Right forelimb (tissue), 1 donor: ENCODE measurements at regions not wholly inside any gene's neighbourhood (a gene's known extent, or its start where the extent isn't known, plus 50 kb on each side); places are given as distances from the start of the nearest gene placed in this dataset.

Experiments
- DNase-seq: peaks from one replicate; pipeline ENCODE4 v3.0.0-alpha.2; 2018

- DNase-seq: no peak
These were observed 62.8 kb upstream of the BCAR3 start for GRCh38 chr1:93744299-93744988.

DNA sequence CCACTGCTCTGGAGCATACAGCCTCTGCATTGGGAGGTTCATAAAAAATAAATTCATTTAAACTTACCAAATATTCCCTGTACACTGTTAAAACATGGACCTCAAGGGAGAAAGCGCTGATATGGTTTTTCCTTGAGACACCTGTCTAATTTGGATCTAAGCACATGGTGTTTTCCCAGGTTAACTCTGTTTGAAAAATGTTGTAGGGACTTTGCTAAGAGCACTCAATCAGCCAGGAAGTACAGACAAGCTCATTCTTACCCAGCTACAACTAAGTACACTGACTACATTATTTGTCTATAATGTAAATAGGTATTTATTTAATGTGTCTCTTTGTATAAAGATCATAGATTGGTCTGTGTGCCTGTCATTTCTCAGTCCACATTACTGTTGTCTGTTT lies 61.8 kb upstream of the BCAR3 start:
- no peak for DNase-seq

- no peak for DNase-seq
These were observed 59.0 kb upstream of the BCAR3 start for GRCh38 chr1:93740601-93741031.

DNA sequence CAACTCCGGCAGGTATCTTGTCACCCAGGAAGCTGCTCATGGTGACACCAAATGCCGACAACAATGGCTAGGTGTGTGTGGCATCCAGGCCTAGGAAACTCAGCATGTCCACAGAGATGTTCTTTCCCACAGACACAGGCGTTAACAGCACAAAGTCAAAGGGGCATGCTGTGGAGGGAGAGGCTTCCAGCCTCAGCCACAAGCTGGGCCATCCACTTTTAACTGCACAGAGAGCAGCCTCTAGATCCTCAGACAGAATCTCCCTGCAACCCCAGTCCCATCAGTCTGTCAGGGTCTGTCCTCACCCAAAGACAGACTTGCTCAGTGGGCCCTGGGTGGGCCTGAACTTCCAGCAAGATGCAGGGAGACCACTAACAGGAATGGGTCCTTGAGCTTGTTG lies 58.5 kb upstream of the BCAR3 start:
- DNase-seq: no peak

GRCh38 chr1:93739472-93739871 lies 57.8 kb upstream of the BCAR3 start:
- DNase-seq: no peak

DNA sequence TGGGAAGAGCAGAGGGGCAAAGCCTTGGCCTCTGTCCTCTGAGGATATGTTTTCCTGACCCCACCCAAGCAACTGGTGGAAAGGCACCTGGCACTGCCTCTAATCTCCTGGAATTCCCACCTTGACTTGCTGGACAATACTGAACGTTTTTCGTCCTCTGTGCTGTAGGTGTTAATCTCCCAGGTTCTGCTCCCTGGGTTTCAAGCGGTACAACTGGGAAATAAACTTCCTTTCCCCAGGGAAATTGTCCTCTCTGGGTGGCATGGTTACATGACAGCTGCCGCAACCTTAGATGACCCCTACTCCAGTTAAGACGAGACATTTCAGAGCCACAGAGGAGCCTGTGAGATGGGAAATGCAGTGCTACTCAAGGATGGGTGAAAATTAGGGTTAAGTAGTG lies 57.3 kb upstream of the BCAR3 start:
- no peak for DNase-seq

DNA sequence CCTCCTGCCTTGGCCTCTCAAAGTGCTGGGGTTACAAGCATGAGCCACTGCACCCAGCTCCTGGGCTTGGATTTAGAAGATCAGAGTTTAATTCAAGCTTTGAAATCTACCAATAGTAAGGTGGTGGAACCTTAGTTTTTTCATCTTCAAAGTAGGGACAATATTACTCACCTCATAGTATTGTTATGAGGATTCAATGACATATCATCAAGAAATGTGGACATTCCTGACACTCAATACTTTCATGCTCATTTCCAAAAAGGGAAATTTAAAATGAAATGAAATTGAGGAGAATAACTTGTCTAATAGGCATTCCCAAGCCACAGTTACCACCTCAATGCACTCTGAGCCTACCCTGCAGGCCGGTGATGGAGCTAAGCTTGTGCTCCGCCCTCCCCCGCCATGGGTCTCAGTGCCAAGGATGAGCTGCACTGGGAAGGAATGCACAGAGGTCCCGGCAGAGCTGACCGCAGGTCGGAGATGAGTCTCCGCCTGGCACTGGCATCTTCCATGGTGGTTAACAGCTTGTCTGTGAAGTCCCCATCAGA lies 56.5 kb upstream of the BCAR3 start:
- no peak for DNase-seq

GRCh38 chr1:93735722-93736121 lies 54.1 kb upstream of the BCAR3 start:
- DNase-seq: no peak

GRCh38 chr1:93734999-93735398 lies 53.4 kb upstream of the BCAR3 start:
- no peak for DNase-seq

GRCh38 chr1:93733340-93733739 lies 51.7 kb upstream of the BCAR3 start:
- no peak for DNase-seq

GRCh38 chr1:93732514-93732913 lies 50.9 kb upstream of the BCAR3 start:
- DNase-seq: no peak
